ENCODE measurements at regions not wholly inside any gene's neighbourhood (a gene's known extent, or its start where the extent isn't known, plus 50 kb on each side); places are given as distances from the start of the nearest gene placed in this dataset.
A peak's percentile ranks its signal among the peaks of the same experiment; 100 is the strongest.

- no peak overlapping the region for H3K4me3 Mint-ChIP-seq
- no peaks in the 10 kb centered on the region for H3K36me3 Mint-ChIP-seq (ENCODE audit: low read depth)
- no peaks in the 10 kb centered on the region; the same call in 1 of the 2 replicates for H3K27me3 Mint-ChIP-seq (ENCODE audit: insufficient read depth)
- no peak for TF ChIP-seq CTCF (IDR thresholded peaks at IDR 0.05)
- H3K27ac Mint-ChIP-seq = peak overlapping the region; percentile 33; the same call in 1 of the 2 replicates
- peaks cover 23% of the 10 kb centered on the region for H3K4me1 Mint-ChIP-seq (ENCODE audit: low read depth)
- no peaks in the 10 kb centered on the region for H3K9me3 Mint-ChIP-seq
- peak; percentile 22 for DNase-seq
Measured at GRCh38 chr3:86814918-86815655, 175.9 kb downstream of the VGLL3 start.

DNA sequence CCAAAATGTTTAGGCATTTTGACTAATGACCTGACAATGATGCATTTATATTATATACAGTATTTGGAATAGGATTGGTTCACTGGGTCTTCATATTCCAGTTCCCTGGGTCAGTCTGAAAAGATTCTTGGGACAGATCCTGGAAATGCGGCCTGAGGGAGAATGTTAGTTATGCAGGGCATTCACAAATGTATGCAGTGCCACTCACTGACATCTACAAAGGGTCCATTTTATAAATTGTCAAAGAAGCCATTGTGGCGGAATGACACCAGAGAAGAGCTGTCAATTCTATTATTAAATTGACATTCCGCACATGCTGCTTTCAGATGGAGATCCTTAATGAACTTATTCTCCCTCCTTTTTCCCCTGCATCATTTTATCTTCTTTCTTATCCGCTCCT, 176.6 kb downstream of the VGLL3 start:
- no peak for TF ChIP-seq CTCF (IDR thresholded peaks at IDR 0.05)

GRCh38 chr3:86801921-86802320, 189.0 kb downstream of the VGLL3 start:
- TF ChIP-seq CTCF (IDR thresholded peaks at IDR 0.05) = no peak
- Mint-ChIP-seq H3K36me3 (ENCODE audit: low read depth) (peaks cover 17% of the 10 kb centered on the region), H3K9me3 (peaks cover 18% of the 10 kb centered on the region), H3K27me3 (ENCODE audit: insufficient read depth) (no peaks in the 10 kb centered on the region), H3K4me3 (no peak overlapping the region), H3K4me1 (ENCODE audit: low read depth) (peaks cover 19% of the 10 kb centered on the region), H3K27ac (no peak overlapping the region)
- DNase-seq = peak; percentile 38

More for the DNA sequence above, 176.6 kb downstream of the VGLL3 start:
- Mint-ChIP-seq H3K36me3 (ENCODE audit: low read depth) (no peaks in the 10 kb centered on the region), H3K27me3 (ENCODE audit: insufficient read depth) (no peaks in the 10 kb centered on the region; the same call in 1 of the 2 replicates), H3K4me1 (ENCODE audit: low read depth) (peaks cover 23% of the 10 kb centered on the region), H3K4me3 (no peak overlapping the region), H3K27ac (no peak overlapping the region), H3K9me3 (no peaks in the 10 kb centered on the region)
- DNase-seq = no peak

DNA sequence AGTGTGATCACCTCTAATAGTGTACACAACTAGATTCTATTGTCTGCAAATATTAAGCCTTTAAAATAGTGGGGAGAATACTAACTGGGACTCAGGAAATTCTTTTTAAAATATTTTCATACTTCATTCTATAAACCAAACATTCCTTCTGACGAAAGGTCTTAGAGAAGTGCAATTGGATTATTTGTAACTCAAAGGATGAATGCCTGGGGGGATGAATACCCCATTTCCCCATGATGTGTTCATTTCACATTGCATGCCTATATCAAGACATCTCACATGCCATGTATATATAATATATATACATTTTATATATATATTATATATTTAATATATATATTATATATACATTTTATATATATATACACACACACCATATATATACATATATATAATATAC, 189.9 kb downstream of the VGLL3 start:
- Mint-ChIP-seq H3K36me3 (ENCODE audit: low read depth) (peaks cover 9% of the 10 kb centered on the region; the same call in 1 of the 2 replicates), H3K27ac (no peak overlapping the region), H3K27me3 (ENCODE audit: insufficient read depth) (no peaks in the 10 kb centered on the region), H3K4me3 (no peak overlapping the region), H3K9me3 (peaks cover 9% of the 10 kb centered on the region), H3K4me1 (ENCODE audit: low read depth) (peaks cover 19% of the 10 kb centered on the region)
- TF ChIP-seq CTCF (IDR thresholded peaks at IDR 0.05) = no peak
- DNase-seq = no peak

DNA sequence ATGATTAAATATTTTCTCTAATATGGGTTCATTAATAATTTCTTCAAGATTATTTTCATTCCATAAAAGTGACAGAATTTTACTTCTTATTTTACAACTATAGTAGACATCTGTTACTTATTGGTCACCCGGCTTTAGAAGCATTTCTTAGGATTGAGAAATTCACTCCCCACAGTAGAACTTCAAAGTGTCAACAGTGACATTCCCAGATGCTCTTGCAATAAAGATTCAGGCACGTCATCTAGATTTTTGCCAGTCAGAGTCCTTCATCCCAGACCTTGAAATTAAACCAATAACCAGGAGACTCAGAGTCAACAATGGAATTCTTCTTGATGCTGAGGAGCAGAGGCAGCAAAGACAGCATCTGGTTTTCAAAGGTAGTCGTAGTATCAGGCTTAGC, 190.8 kb downstream of the VGLL3 start:
- no peak overlapping the region for H3K27ac Mint-ChIP-seq
- no peak for DNase-seq
- no peaks in the 10 kb centered on the region for H3K9me3 Mint-ChIP-seq
- TF ChIP-seq CTCF (IDR thresholded peaks at IDR 0.05) = no peak
- no peaks in the 10 kb centered on the region for H3K27me3 Mint-ChIP-seq (ENCODE audit: insufficient read depth)
- no peak overlapping the region for H3K4me3 Mint-ChIP-seq
- peaks cover 24% of the 10 kb centered on the region for H3K4me1 Mint-ChIP-seq (ENCODE audit: low read depth)
- no peaks in the 10 kb centered on the region for H3K36me3 Mint-ChIP-seq (ENCODE audit: low read depth)

All from HFFc6 (cell line).